Heart left ventricle (tissue), 16 donors: ENCODE measurements at regions not wholly inside any gene's neighbourhood (a gene's known extent, or its start where the extent isn't known, plus 50 kb on each side); places are given as distances from the start of the nearest gene placed in this dataset.

Source experiments
- ATAC-seq, 4 donors: fragments of 200-7000 bp; cut with Tn5 transposase; one replicate each; pipeline ENCODE4 v1.9.1; 2020 to 2022; ENCODE audit warnings: moderate library complexity in 4 of 4, mild to moderate bottlenecking in 3 of 4, moderate number of reproducible peaks in 1 of 4
- DNase-seq, 5 donors: peaks; one replicate each; pipeline ENCODE4 v3.0.0-alpha.2; 2020
- H3K27ac ChIP-seq, 12 donors: fragments of 200-600 bp; sonication (generic) in 4 of 12; one replicate each; pipeline versions ENCODE4 v1.5.0 to v1.8.0; 2016 to 2022; ENCODE audit warnings: mild to moderate bottlenecking in 2 of 12
- H3K27me3 ChIP-seq, 9 donors: fragments of 200-600 bp; sonication (generic) in 2 of 9; one replicate each; pipeline versions ENCODE4 v1.5.1 to v1.8.0; 2016 to 2022; ENCODE audit warnings: mild to moderate bottlenecking in 3 of 9
- H3K36me3 ChIP-seq, 9 donors: fragments of 200-600 bp; sonication (generic) in 2 of 9; one replicate each; pipeline versions ENCODE4 v1.5.0 to v1.8.0; 2018 to 2022; ENCODE audit warnings: mild to moderate bottlenecking in 2 of 9
- H3K4me1 ChIP-seq, 12 donors: fragments of 200-600 bp; sonication (generic) in 4 of 12; one replicate each; pipeline versions ENCODE4 v1.5.0 to v1.8.0; 2016 to 2022; ENCODE audit warnings: mild to moderate bottlenecking in 3 of 12
- H3K4me3 ChIP-seq, 12 donors: fragments of 200-600 bp; sonication (generic) in 4 of 12; one replicate each; pipeline versions ENCODE4 v1.5.0 to v1.8.0; 2017 to 2022; ENCODE audit warnings: mild to moderate bottlenecking in 9 of 12, moderate library complexity in 4 of 12
- H3K9me3 ChIP-seq, 12 donors: fragments of 200-600 bp; sonication (generic) in 4 of 12; one replicate each; pipeline versions ENCODE4 v1.5.0 to v1.8.0; 2016 to 2022; ENCODE audit warnings: mild to moderate bottlenecking in 1 of 12
- CTCF ChIP-seq, 12 donors: fragments of 200-600 bp; sonication (generic) in 4 of 12; IDR thresholded peaks; one replicate each; pipeline versions ENCODE4 v1.5.0 to v1.8.0; 2018 to 2022; ENCODE audit warnings: antibody characterized with exemption in 12 of 12, mild to moderate bottlenecking in 5 of 12
- POLR2A ChIP-seq, 2 donors: fragments of 450-650 bp; IDR thresholded peaks; one replicate each; pipeline ENCODE4 v1.6.1; 2017; ENCODE audit warnings: antibody characterized with exemption in 2 of 2, mild to moderate bottlenecking in 2 of 2, moderate library complexity in 2 of 2
- WGBS, 4 donors: extraction: QIAGEN DNeasy Blood & Tissue Kit in 2 of 4; methylation state at CpG; one replicate each; pipeline versions ENCODE4 v1.1.5 to v1.1.7; 2013 to 2018; 5-methylcytosine and 5-hydroxymethylcytosine counted together
- intact Hi-C, 10 donors: fragments of 100-400 bp; cut with DNase I; formaldehyde crosslinking; loops; one replicate each; pipeline versions ENCODE4 v1.11.1 to v1.14.2; 2022
- donor health status: ischemic (EF 13 %, LVEDD 7.1; RV severe dilation, severe dysfunction).
- donor health status: healthy with polysubstance abuse.
- donor health status: DM: no; HTN: yes; CAD: no.
- donor health status: DM: no; HTN: no; CAD: no.
- donor health status: ischemic (EF 25% LVEDD 6.9; RV normal size, moderate dysfunction).
- donor health status: ischemic (EF 25% LVEDD 5.7; RV mildly dilated, moderate dysfunction).
- donor health status: healthy.
- donor health status: DM: yes; HTN: yes; CAD: no.
- donor health status: ischemic (EF 35%, LVEDD 5.7; RV mildly dilated, moderate dysfunction).
- donor health status: nonischemic (EF 11% LVEDD 7.7; RV severe dilation, severe dysfunction).
- donor health status: DM: yes; HTN: yes; CAD: no.
- donor health status: PGD.
- donor health status: ischemic (EF 29% LVEDD 5.4; RV normal size, mild dysfunction).
- donor health status: nonischemic (EF 23%, LVEDD 6.1; RV moderate dilation, normal function).

- intact Hi-C loops, result no loop called here
- no peaks in the 10 kb centered on the region for H3K4me1 ChIP-seq
- no peaks in the 10 kb centered on the region for H3K27me3 ChIP-seq
- ATAC-seq, result no peak
- no peak for DNase-seq
- H3K27ac ChIP-seq, result no peak overlapping the region
- no peaks in the 10 kb centered on the region for H3K9me3 ChIP-seq
- TF ChIP-seq POLR2A (IDR thresholded peaks at IDR 0.05) (no peak), CTCF (IDR thresholded peaks at IDR 0.05) (no peak)
- 88 to 96% (median 94%) methylated on average over 4 of the region's 4 CpGs for WGBS, 4 donors
- H3K4me3 ChIP-seq, result no peak overlapping the region
- no peaks in the 10 kb centered on the region for H3K36me3 ChIP-seq
These were observed 289.7 kb downstream of the EPHA4 start for GRCh38 chr2:221282386-221282785.

- 87 to 89% (median 88%) methylated on average over 5 of the region's 5 CpGs for WGBS, 4 donors
- intact Hi-C loops, result no loop called here
- Histone ChIP-seq H3K4me1 (no peaks in the 10 kb centered on the region), H3K27me3 (no peaks in the 10 kb centered on the region), H3K4me3 (no peak overlapping the region), H3K27ac (no peak overlapping the region), H3K9me3 (no peaks in the 10 kb centered on the region), H3K36me3 (no peaks in the 10 kb centered on the region)
- no peak for DNase-seq
- TF ChIP-seq POLR2A (IDR thresholded peaks at IDR 0.05) (no peak), CTCF (IDR thresholded peaks at IDR 0.05) (no peak)
- no peak for ATAC-seq
These were observed 288.1 kb downstream of the EPHA4 start for GRCh38 chr2:221283896-221284545.

- Histone ChIP-seq H3K4me3 (no peak overlapping the region), H3K27ac (no peak overlapping the region), H3K4me1 (no peaks in the 10 kb centered on the region), H3K27me3 (no peaks in the 10 kb centered on the region), H3K36me3 (no peaks in the 10 kb centered on the region), H3K9me3 (no peaks in the 10 kb centered on the region)
- DNase-seq (no peak), ATAC-seq (no peak)
- intact Hi-C loops, result no loop called here
- no peak for TF ChIP-seq CTCF (IDR thresholded peaks at IDR 0.05)
- TF ChIP-seq POLR2A (IDR thresholded peaks at IDR 0.05), result no peak
- 78 to 83% (median 81%) methylated on average over 2 of the region's 2 CpGs for WGBS, 4 donors
These were observed 287.0 kb downstream of the EPHA4 start for GRCh38 chr2:221285148-221285547.

GRCh38 chr2:221286406-221286805 lies 285.7 kb downstream of the EPHA4 start:
- ATAC-seq (no peak), DNase-seq (no peak)
- H3K27ac ChIP-seq, result no peak overlapping the region
- no peaks in the 10 kb centered on the region for H3K9me3 ChIP-seq
- no peaks in the 10 kb centered on the region for H3K27me3 ChIP-seq
- no peaks in the 10 kb centered on the region for H3K36me3 ChIP-seq
- TF ChIP-seq CTCF (IDR thresholded peaks at IDR 0.05), result no peak
- no peak for TF ChIP-seq POLR2A (IDR thresholded peaks at IDR 0.05)
- H3K4me3 ChIP-seq, result no peak overlapping the region
- no peaks in the 10 kb centered on the region for H3K4me1 ChIP-seq
- intact Hi-C loops, result no loop called here
